GM23338 (cell line): ENCODE measurements at regions not wholly inside any gene's neighbourhood (a gene's known extent, or its start where the extent isn't known, plus 50 kb on each side); places are given as distances from the start of the nearest gene placed in this dataset.

Experiments
- ATAC-seq: fragments of 200-7000 bp; cut with Tn5 transposase; 3 replicates; pipeline ENCODE4 v1.9.1; 2020
- DNase-seq: peaks from one replicate; pipeline ENCODE4 v3.0.0-alpha.2; 2015; ENCODE audit warnings: low spot score
- H2AFZ ChIP-seq: fragments of 200-600 bp; sonication (generic); 2 replicates; pipeline ENCODE4 v1.8.0; 2016; ENCODE audit warnings: antibody characterized with exemption, mild to moderate bottlenecking, moderate library complexity
- H3F3A ChIP-seq: fragments of 200-600 bp; sonication (generic); replicated peaks from 2 replicates; pipeline ENCODE4 v1.8.0; 2017; ENCODE audit warnings: antibody characterized with exemption, mixed run types, low read depth
- H3K27ac ChIP-seq: fragments of 200-600 bp; sonication (generic); 2 replicates; pipeline ENCODE4 v1.6.1; 2016; ENCODE audit warnings: low read depth
- H3K27me3 ChIP-seq: fragments of 200-600 bp; sonication (generic); 2 replicates; pipeline ENCODE4 v1.8.0; 2016; ENCODE audit warnings: mild to moderate bottlenecking, mixed run types, moderate library complexity; ENCODE audit not compliant: insufficient read depth
- H3K36me3 ChIP-seq: fragments of 200-600 bp; sonication (generic); 2 replicates; pipeline ENCODE4 v1.8.0; 2016; ENCODE audit warnings: mild to moderate bottlenecking; ENCODE audit not compliant: insufficient read depth
- H3K4me1 ChIP-seq: fragments of 200-600 bp; sonication (generic); 2 replicates; pipeline ENCODE4 v1.8.0; 2016; ENCODE audit warnings: mild to moderate bottlenecking, moderate library complexity; ENCODE audit not compliant: insufficient read depth
- H3K4me2 ChIP-seq: fragments of 200-600 bp; sonication (generic); 2 replicates; pipeline ENCODE4 v1.7.1; 2017; ENCODE audit warnings: mixed run types
- H3K4me3 ChIP-seq: fragments of 200-600 bp; sonication (generic); 2 replicates; pipeline ENCODE4 v1.6.1; 2016; ENCODE audit warnings: mixed run types
- H3K79me2 ChIP-seq: fragments of 200-600 bp; sonication (generic); replicated peaks from 2 replicates; pipeline ENCODE4 v1.8.0; 2017; ENCODE audit warnings: mild to moderate bottlenecking; ENCODE audit not compliant: insufficient read depth
- H3K9me2 ChIP-seq: fragments of 200-600 bp; sonication (generic); 2 replicates; pipeline ENCODE4 v1.8.0; 2017; ENCODE audit not compliant: insufficient read depth
- H4K20me1 ChIP-seq: fragments of 200-600 bp; sonication (generic); replicated peaks from 2 replicates; pipeline ENCODE4 v1.8.0; 2017; ENCODE audit warnings: mild to moderate bottlenecking; ENCODE audit not compliant: insufficient read depth
- H3K27ac Mint-ChIP-seq: 2 replicates; pipeline ENCODE4 v1.8.0; 2020; ENCODE audit warnings: inconsistent platforms, mild to moderate bottlenecking, moderate library complexity, mixed read lengths
- H3K27me3 Mint-ChIP-seq: 3 replicates; pipeline ENCODE4 v1.8.0; 2022; ENCODE audit warnings: low read depth, mild to moderate bottlenecking, moderate library complexity, mixed read lengths, inconsistent platforms; ENCODE audit not compliant: insufficient read depth, poor library complexity
- H3K36me3 Mint-ChIP-seq: 3 replicates; pipeline ENCODE4 v1.8.0; 2021; ENCODE audit warnings: low read depth, mild to moderate bottlenecking, inconsistent platforms, moderate library complexity, mixed read lengths
- H3K4me1 Mint-ChIP-seq: 3 replicates; pipeline ENCODE4 v1.8.0; 2020; ENCODE audit warnings: mild to moderate bottlenecking, inconsistent platforms, mixed read lengths
- H3K4me3 Mint-ChIP-seq: 3 replicates; pipeline ENCODE4 v1.8.0; 2021; ENCODE audit warnings: moderate library complexity, mild to moderate bottlenecking, inconsistent platforms, mixed read lengths
- H3K9me3 Mint-ChIP-seq: 3 replicates; pipeline ENCODE4 v1.8.0; 2020; ENCODE audit warnings: moderate library complexity, mild to moderate bottlenecking, inconsistent platforms, mixed read lengths
- CREB1 ChIP-seq: fragments of 250-450 bp; sonication (Bioruptor Pico); IDR thresholded peaks from 2 replicates; pipeline ENCODE4 v1.5.0; 2020; ENCODE audit warnings: low read depth, mild to moderate bottlenecking, moderate library complexity
- EZH2 ChIP-seq: fragments of 200-600 bp; sonication (generic); IDR thresholded peaks from one replicate; pipeline ENCODE4 v1.8.0; 2017; ENCODE audit warnings: antibody characterized with exemption, mild to moderate bottlenecking, low read depth; ENCODE audit not compliant: unreplicated experiment
- EZH2phosphoT487 ChIP-seq: fragments of 200-600 bp; sonication (generic); IDR thresholded peaks from one replicate; pipeline ENCODE4 v1.8.1; 2018; ENCODE audit warnings: antibody characterized with exemption; ENCODE audit not compliant: unreplicated experiment
- JUNB ChIP-seq: IDR thresholded peaks from one replicate; pipeline ENCODE4 v1.6.1; 2016; ENCODE audit warnings: antibody characterized with exemption; ENCODE audit not compliant: unreplicated experiment
- NANOG ChIP-seq: IDR thresholded peaks from 2 replicates; pipeline ENCODE4 v1.6.1; 2016; ENCODE audit warnings: antibody characterized with exemption, borderline replicate concordance
- POLR2AphosphoS5 ChIP-seq: IDR thresholded peaks from 2 replicates; pipeline ENCODE4 v1.6.1; 2016; ENCODE audit warnings: antibody characterized with exemption, low read depth
- REST ChIP-seq: IDR thresholded peaks from one replicate; pipeline ENCODE4 v1.6.1; 2018; ENCODE audit warnings: antibody characterized with exemption; ENCODE audit not compliant: unreplicated experiment
- STAT1 ChIP-seq: IDR thresholded peaks from one replicate; pipeline ENCODE4 v1.6.1; 2016; ENCODE audit warnings: antibody characterized with exemption; ENCODE audit not compliant: unreplicated experiment
- ZNF114 ChIP-seq: fragments of 250-450 bp; sonication (Bioruptor Pico); IDR thresholded peaks from 2 replicates; pipeline ENCODE4 v1.5.0; 2020; ENCODE audit warnings: mild to moderate bottlenecking, moderate library complexity
- ZNF331 ChIP-seq: fragments of 250-450 bp; sonication (Bioruptor Pico); IDR thresholded peaks from 2 replicates; pipeline ENCODE4 v1.5.0; 2020; ENCODE audit warnings: low read depth, mild to moderate bottlenecking, moderate library complexity
- TF ChIP-seq, protein P1 (sequence below): IDR thresholded peaks from 2 replicates; pipeline ENCODE4 v1.6.1; 2016; ENCODE audit warnings: antibody characterized with exemption
- TF ChIP-seq, protein P2 (sequence below): fragments of 250-450 bp; sonication (Bioruptor Pico); IDR thresholded peaks from 2 replicates; pipeline ENCODE4 v1.5.0; 2020; ENCODE audit warnings: mild to moderate bottlenecking, moderate library complexity
- TF ChIP-seq, protein P3 (sequence below), 2 experiments: fragments of 200-600 bp in 1 of 2; sonication (generic) in 1 of 2; conservative IDR thresholded peaks; 2 replicates each; pipeline versions ENCODE4 v1.5.1 to v1.6.1; 2016 to 2017; ENCODE audit warnings: antibody characterized with exemption in 2 of 2, low read depth in 2 of 2, mild to moderate bottlenecking in 2 of 2, moderate library complexity in 1 of 2

- Mint-ChIP-seq H3K36me3 (no peaks in the 10 kb centered on the region), H3K9me3 (0 out of 3 replicates have a peak, but pooled peaks cover 4% of the 10 kb centered on the region), H3K27ac (no peak overlapping the region), H3K27me3 (peaks cover 5% of the 10 kb centered on the region), H3K4me3 (no peak overlapping the region), H3K4me1 (no peaks in the 10 kb centered on the region; the same call in 2 of the 3 replicates)
- ATAC-seq (no peak), DNase-seq (no peak)
- Histone ChIP-seq H3K27me3 (no peaks in the 10 kb centered on the region), H2AFZ (no peak overlapping the region), H3K4me2 (no peak overlapping the region), H3K9me2 (peaks cover 20% of the 10 kb centered on the region; the same call in 1 of the 2 replicates), H4K20me1 (no peaks in the 10 kb centered on the region), H3K36me3 (no peaks in the 10 kb centered on the region), H3K4me3 (no peak overlapping the region), H3K4me1 (no peaks in the 10 kb centered on the region), H3K79me2 (no peaks in the 10 kb centered on the region), H3F3A (no peaks in the 10 kb centered on the region), H3K27ac (no peak overlapping the region)
- TF ChIP-seq JUNB (no peak), EZH2phosphoT487 (no peak), EZH2 (no peak), ZNF114 (CRISPR knock-in tag) (no peak), CREB1 (CRISPR knock-in tag) (no peak), ZNF331 (no peak), STAT1 (no peak), POLR2AphosphoS5 (no peak), NANOG (no peak), REST (no peak)
- TF ChIP-seq, protein P1, sequence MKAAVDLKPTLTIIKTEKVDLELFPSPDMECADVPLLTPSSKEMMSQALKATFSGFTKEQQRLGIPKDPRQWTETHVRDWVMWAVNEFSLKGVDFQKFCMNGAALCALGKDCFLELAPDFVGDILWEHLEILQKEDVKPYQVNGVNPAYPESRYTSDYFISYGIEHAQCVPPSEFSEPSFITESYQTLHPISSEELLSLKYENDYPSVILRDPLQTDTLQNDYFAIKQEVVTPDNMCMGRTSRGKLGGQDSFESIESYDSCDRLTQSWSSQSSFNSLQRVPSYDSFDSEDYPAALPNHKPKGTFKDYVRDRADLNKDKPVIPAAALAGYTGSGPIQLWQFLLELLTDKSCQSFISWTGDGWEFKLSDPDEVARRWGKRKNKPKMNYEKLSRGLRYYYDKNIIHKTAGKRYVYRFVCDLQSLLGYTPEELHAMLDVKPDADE: no peak
- TF ChIP-seq, protein P2, sequence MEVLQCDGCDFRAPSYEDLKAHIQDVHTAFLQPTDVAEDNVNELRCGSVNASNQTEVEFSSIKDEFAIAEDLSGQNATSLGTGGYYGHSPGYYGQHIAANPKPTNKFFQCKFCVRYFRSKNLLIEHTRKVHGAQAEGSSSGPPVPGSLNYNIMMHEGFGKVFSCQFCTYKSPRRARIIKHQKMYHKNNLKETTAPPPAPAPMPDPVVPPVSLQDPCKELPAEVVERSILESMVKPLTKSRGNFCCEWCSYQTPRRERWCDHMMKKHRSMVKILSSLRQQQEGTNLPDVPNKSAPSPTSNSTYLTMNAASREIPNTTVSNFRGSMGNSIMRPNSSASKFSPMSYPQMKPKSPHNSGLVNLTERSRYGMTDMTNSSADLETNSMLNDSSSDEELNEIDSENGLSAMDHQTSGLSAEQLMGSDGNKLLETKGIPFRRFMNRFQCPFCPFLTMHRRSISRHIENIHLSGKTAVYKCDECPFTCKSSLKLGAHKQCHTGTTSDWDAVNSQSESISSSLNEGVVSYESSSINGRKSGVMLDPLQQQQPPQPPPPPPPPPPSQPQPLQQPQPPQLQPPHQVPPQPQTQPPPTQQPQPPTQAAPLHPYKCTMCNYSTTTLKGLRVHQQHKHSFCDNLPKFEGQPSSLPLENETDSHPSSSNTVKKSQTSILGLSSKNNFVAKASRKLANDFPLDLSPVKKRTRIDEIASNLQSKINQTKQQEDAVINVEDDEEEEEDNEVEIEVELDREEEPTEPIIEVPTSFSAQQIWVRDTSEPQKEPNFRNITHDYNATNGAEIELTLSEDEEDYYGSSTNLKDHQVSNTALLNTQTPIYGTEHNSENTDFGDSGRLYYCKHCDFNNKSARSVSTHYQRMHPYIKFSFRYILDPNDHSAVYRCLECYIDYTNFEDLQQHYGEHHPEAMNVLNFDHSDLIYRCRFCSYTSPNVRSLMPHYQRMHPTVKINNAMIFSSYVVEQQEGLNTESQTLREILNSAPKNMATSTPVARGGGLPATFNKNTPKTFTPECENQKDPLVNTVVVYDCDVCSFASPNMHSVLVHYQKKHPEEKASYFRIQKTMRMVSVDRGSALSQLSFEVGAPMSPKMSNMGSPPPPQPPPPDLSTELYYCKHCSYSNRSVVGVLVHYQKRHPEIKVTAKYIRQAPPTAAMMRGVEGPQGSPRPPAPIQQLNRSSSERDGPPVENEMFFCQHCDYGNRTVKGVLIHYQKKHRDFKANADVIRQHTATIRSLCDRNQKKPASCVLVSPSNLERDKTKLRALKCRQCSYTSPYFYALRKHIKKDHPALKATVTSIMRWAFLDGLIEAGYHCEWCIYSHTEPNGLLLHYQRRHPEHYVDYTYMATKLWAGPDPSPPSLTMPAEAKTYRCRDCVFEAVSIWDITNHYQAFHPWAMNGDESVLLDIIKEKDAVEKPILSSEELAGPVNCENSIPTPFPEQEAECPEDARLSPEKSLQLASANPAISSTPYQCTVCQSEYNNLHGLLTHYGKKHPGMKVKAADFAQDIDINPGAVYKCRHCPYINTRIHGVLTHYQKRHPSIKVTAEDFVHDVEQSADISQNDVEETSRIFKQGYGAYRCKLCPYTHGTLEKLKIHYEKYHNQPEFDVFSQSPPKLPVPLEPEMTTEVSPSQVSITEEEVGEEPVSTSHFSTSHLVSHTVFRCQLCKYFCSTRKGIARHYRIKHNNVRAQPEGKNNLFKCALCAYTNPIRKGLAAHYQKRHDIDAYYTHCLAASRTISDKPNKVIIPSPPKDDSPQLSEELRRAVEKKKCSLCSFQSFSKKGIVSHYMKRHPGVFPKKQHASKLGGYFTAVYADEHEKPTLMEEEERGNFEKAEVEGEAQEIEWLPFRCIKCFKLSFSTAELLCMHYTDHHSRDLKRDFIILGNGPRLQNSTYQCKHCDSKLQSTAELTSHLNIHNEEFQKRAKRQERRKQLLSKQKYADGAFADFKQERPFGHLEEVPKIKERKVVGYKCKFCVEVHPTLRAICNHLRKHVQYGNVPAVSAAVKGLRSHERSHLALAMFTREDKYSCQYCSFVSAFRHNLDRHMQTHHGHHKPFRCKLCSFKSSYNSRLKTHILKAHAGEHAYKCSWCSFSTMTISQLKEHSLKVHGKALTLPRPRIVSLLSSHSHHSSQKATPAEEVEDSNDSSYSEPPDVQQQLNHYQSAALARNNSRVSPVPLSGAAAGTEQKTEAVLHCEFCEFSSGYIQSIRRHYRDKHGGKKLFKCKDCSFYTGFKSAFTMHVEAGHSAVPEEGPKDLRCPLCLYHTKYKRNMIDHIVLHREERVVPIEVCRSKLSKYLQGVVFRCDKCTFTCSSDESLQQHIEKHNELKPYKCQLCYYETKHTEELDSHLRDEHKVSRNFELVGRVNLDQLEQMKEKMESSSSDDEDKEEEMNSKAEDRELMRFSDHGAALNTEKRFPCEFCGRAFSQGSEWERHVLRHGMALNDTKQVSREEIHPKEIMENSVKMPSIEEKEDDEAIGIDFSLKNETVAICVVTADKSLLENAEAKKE (CRISPR knock-in tag): no peak
- TF ChIP-seq, protein P3, sequence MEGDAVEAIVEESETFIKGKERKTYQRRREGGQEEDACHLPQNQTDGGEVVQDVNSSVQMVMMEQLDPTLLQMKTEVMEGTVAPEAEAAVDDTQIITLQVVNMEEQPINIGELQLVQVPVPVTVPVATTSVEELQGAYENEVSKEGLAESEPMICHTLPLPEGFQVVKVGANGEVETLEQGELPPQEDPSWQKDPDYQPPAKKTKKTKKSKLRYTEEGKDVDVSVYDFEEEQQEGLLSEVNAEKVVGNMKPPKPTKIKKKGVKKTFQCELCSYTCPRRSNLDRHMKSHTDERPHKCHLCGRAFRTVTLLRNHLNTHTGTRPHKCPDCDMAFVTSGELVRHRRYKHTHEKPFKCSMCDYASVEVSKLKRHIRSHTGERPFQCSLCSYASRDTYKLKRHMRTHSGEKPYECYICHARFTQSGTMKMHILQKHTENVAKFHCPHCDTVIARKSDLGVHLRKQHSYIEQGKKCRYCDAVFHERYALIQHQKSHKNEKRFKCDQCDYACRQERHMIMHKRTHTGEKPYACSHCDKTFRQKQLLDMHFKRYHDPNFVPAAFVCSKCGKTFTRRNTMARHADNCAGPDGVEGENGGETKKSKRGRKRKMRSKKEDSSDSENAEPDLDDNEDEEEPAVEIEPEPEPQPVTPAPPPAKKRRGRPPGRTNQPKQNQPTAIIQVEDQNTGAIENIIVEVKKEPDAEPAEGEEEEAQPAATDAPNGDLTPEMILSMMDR (conservative IDR thresholded peaks at IDR 0.05; ENCODE audit: low read depth in 2 of 2): no peak
Observed at GRCh38 chr14:97432586-97432985, 635.4 kb downstream of the VRK1 start.
